ENCODE measurements at regions not wholly inside any gene's neighbourhood (a gene's known extent, or its start where the extent isn't known, plus 50 kb on each side); places are given as distances from the start of the nearest gene placed in this dataset.

GRCh38 chr5:94021246-94021645 is 279.8 kb upstream of the POU5F2 start:
- no peak for TF ChIP-seq CTCF (IDR thresholded peaks at IDR 0.05; ENCODE audit: poor library complexity, severe bottlenecking)
- ATAC-seq (ENCODE audit: low read depth), result peak; percentile 90

DNA sequence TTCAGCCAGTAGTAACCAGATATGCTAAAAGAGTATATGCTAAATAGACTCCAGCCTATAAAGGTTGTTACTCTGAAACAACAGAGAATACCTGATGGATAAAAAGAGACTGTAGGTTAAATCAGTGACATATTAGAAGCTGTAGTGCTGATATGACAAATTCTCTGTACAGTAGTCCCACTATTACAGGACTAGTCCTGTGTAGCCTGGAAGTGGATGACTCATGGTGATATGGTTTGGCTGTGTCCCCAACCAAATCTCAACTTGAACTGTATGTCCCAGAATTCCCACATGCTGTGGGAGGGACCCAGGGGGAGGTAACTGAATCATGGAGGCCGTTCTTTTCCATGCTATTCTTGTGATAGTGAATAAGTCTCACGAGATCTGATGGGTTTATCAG is 276.2 kb upstream of the POU5F2 start:
- no peaks in the 10 kb centered on the region for H3K27me3 ChIP-seq (ENCODE audit: insufficient read depth, poor library complexity, severe bottlenecking)
- H3K4me3 ChIP-seq (ENCODE audit: severe bottlenecking), result no peak overlapping the region
- H3K27ac ChIP-seq (ENCODE audit: poor library complexity, severe bottlenecking), result no peak overlapping the region
- no peak for TF ChIP-seq CTCF (IDR thresholded peaks at IDR 0.05; ENCODE audit: poor library complexity, severe bottlenecking)
- H3K9me3 ChIP-seq (ENCODE audit: severe bottlenecking), result peaks cover 4% of the 10 kb centered on the region
- ATAC-seq (ENCODE audit: low read depth) (no peak), DNase-seq (ENCODE audit: low spot score) (no peak)
- peaks cover 12% of the 10 kb centered on the region for H3K4me1 ChIP-seq (ENCODE audit: insufficient read depth, poor library complexity, severe bottlenecking)
- no peaks in the 10 kb centered on the region for H3K36me3 ChIP-seq (ENCODE audit: low read depth)

More at GRCh38 chr5:94021246-94021645, 279.8 kb upstream of the POU5F2 start:
- peaks cover 12% of the 10 kb centered on the region for H3K4me1 ChIP-seq (ENCODE audit: insufficient read depth, poor library complexity, severe bottlenecking)
- no peaks in the 10 kb centered on the region for H3K27me3 ChIP-seq (ENCODE audit: insufficient read depth, poor library complexity, severe bottlenecking)
- no peaks in the 10 kb centered on the region for H3K36me3 ChIP-seq (ENCODE audit: low read depth)
- peak overlapping the region; percentile 27 for H3K27ac ChIP-seq (ENCODE audit: poor library complexity, severe bottlenecking)
- peaks cover 4% of the 10 kb centered on the region for H3K9me3 ChIP-seq (ENCODE audit: severe bottlenecking)
- no peak overlapping the region for H3K4me3 ChIP-seq (ENCODE audit: severe bottlenecking)
- no peak for DNase-seq (ENCODE audit: low spot score)

- no peak overlapping the region for H3K4me3 ChIP-seq (ENCODE audit: severe bottlenecking)
- no peaks in the 10 kb centered on the region for H3K27me3 ChIP-seq (ENCODE audit: insufficient read depth, poor library complexity, severe bottlenecking)
- no peak overlapping the region for H3K27ac ChIP-seq (ENCODE audit: poor library complexity, severe bottlenecking)
- no peak for DNase-seq (ENCODE audit: low spot score)
- H3K4me1 ChIP-seq (ENCODE audit: insufficient read depth, poor library complexity, severe bottlenecking), result no peaks in the 10 kb centered on the region
- no peaks in the 10 kb centered on the region for H3K36me3 ChIP-seq (ENCODE audit: low read depth)
- TF ChIP-seq CTCF (IDR thresholded peaks at IDR 0.05; ENCODE audit: poor library complexity, severe bottlenecking), result no peak
- no peak for ATAC-seq (ENCODE audit: low read depth)
- no peaks in the 10 kb centered on the region for H3K9me3 ChIP-seq (ENCODE audit: severe bottlenecking)
Observed at GRCh38 chr5:94010814-94011213, 269.4 kb upstream of the POU5F2 start.

- ATAC-seq (ENCODE audit: low read depth), result no peak
- H3K36me3 ChIP-seq (ENCODE audit: low read depth), result no peaks in the 10 kb centered on the region
- H3K27me3 ChIP-seq (ENCODE audit: insufficient read depth, poor library complexity, severe bottlenecking), result no peaks in the 10 kb centered on the region
Observed at GRCh38 chr5:94009161-94009560, 267.8 kb upstream of the POU5F2 start.

More at GRCh38 chr5:94009161-94009560, 267.8 kb upstream of the POU5F2 start:
- TF ChIP-seq CTCF (IDR thresholded peaks at IDR 0.05; ENCODE audit: poor library complexity, severe bottlenecking), result no peak
- no peak overlapping the region for H3K27ac ChIP-seq (ENCODE audit: poor library complexity, severe bottlenecking)
- no peak for DNase-seq (ENCODE audit: low spot score)
- H3K4me1 ChIP-seq (ENCODE audit: insufficient read depth, poor library complexity, severe bottlenecking), result no peaks in the 10 kb centered on the region
- no peaks in the 10 kb centered on the region for H3K9me3 ChIP-seq (ENCODE audit: severe bottlenecking)
- H3K4me3 ChIP-seq (ENCODE audit: severe bottlenecking), result no peak overlapping the region

Measured in RWPE2 (cell line).